ENCODE measurements at regions not wholly inside any gene's neighbourhood (a gene's known extent, or its start where the extent isn't known, plus 50 kb on each side); places are given as distances from the start of the nearest gene placed in this dataset.

DNA sequence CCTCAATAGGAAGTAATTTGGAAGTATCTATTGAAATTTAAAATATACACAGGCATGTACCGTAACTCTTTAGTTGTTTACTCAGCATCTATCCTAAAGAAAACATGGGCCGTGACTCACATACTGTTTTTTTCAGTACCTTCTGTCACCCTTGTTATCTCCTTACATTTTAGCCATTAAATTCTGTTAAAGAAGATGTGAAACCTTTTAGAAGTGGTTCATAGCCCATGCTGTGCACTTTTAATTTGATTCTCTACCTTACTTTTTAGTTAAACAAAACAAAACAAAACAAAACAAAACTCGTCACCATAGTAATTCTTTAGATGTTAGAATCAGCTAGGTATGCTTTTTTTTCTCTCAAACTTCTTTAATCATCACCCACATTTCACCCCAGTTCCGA is 494.4 kb upstream of the RGS6 start:
- H3K27me3 ChIP-seq (ENCODE audit: low read depth, low read length): no peaks in the 10 kb centered on the region
- H3K27ac ChIP-seq (ENCODE audit: low read length): no peak overlapping the region
- no peaks in the 10 kb centered on the region for H3K9me3 ChIP-seq (ENCODE audit: control insufficient read depth in 1 of 2, low read length in 2 of 2)
- H3K4me1 ChIP-seq (ENCODE audit: control insufficient read depth in 1 of 2, insufficient read depth in 2 of 2, low read length in 2 of 2): peaks cover 0 to 31% of the 10 kb centered on the region in 2 donors
- no peak overlapping the region for H3K4me3 ChIP-seq (ENCODE audit: low read depth in 1 of 2, low read length in 2 of 2)
- H3K36me3 ChIP-seq (ENCODE audit: control insufficient read depth in 1 of 2, insufficient read depth in 2 of 2, low read length in 2 of 2): no peaks in the 10 kb centered on the region

DNA sequence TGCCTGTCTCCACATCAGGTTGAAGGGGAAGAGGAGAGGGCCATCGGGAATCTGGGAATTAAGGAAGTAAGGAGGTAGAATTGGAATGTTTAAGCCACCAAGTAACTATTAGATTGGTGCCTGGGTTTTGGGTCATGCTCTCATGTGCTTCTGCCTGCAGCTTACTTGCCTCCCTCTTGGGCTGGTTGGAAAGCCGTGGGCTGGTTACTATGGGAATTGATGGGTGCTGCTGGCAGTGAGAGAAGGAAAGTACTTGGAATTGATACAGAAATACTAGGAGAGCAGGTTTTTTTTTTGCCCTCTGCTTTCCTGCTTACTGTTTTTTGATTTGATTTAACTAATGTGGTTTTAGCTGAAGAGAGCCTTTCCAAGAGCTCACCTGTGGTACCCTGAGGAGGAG is 493.5 kb upstream of the RGS6 start:
- H3K4me3 ChIP-seq (ENCODE audit: low read depth in 1 of 2, low read length in 2 of 2): no peak overlapping the region
- H3K36me3 ChIP-seq (ENCODE audit: control insufficient read depth in 1 of 2, insufficient read depth in 2 of 2, low read length in 2 of 2): no peaks in the 10 kb centered on the region
- H3K27ac ChIP-seq (ENCODE audit: low read length): no peak overlapping the region
- H3K27me3 ChIP-seq (ENCODE audit: low read depth, low read length): no peaks in the 10 kb centered on the region
- H3K4me1 ChIP-seq (ENCODE audit: control insufficient read depth in 1 of 2, insufficient read depth in 2 of 2, low read length in 2 of 2): peaks cover 0 to 31% of the 10 kb centered on the region in 2 donors
- no peaks in the 10 kb centered on the region for H3K9me3 ChIP-seq (ENCODE audit: control insufficient read depth in 1 of 2, low read length in 2 of 2)

DNA sequence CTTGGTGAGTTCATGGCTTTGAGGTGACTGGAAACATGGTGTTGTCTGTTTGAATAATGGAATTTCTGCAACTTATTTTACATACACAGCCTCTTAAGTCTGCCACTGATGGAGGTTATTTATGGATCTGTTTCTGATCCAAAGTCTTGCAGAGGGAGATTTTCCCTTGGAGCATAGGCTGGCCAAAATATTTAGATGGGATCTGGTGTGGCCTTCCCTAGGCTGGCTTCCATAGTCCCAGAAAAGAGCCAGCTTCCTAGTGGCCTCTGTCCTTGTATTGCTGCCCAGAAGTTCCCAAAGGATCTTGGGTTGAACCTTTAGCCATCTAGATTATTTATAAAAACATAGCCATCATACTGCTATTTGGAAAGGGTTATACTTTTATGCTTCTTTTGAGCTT is 491.1 kb upstream of the RGS6 start:
- Histone ChIP-seq H3K27me3 (ENCODE audit: low read depth, low read length) (no peaks in the 10 kb centered on the region), H3K4me1 (ENCODE audit: control insufficient read depth in 1 of 2, insufficient read depth in 2 of 2, low read length in 2 of 2) (peaks cover 0 to 31% of the 10 kb centered on the region in 2 donors), H3K36me3 (ENCODE audit: control insufficient read depth in 1 of 2, insufficient read depth in 2 of 2, low read length in 2 of 2) (no peaks in the 10 kb centered on the region), H3K9me3 (ENCODE audit: control insufficient read depth in 1 of 2, low read length in 2 of 2) (no peaks in the 10 kb centered on the region), H3K4me3 (ENCODE audit: low read depth in 1 of 2, low read length in 2 of 2) (no peak overlapping the region), H3K27ac (ENCODE audit: low read length) (no peak overlapping the region)

DNA sequence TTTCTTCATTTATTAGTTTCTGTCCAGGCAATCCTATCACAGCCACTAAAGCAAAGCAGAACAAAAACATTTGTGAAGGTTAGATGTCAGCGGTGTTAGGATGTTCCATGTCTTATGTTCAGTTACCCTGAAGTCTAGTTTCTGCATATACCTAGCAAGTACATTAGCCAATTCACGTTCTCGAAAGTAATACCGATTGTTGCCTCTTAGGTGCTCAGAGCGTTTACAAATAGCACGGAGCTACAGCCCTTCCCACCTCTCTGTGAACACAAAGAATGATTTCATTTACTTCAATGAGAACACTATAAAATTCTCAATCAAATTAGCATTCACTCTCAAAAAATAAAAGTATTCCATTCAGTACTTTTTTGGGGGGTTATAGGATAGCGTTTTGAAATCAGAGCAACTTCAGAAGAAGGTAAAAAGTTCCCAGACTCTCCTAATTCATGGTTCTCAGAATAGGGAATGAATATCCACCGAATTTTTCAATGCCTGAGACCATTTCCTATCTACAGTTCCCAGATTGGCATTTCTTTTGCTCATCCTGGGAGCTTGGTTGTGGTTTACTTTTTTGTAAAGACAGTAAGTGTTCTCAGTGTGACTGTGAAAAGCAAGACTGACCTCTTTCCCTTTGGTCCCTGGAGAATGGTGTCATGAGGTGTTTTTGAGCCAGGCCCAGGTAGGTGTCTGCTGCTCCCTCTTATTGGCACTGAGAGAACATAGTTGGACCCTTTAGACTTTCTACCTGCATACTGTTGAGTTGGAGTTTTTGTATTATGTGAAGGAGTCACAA is 488.0 kb upstream of the RGS6 start:
- Histone ChIP-seq H3K4me3 (ENCODE audit: low read depth in 1 of 2, low read length in 2 of 2) (no peak overlapping the region), H3K27ac (ENCODE audit: low read length) (no peak overlapping the region), H3K4me1 (ENCODE audit: control insufficient read depth in 1 of 2, insufficient read depth in 2 of 2, low read length in 2 of 2) (peaks cover 0 to 18% of the 10 kb centered on the region in 2 donors), H3K27me3 (ENCODE audit: low read depth, low read length) (no peaks in the 10 kb centered on the region), H3K36me3 (ENCODE audit: control insufficient read depth in 1 of 2, insufficient read depth in 2 of 2, low read length in 2 of 2) (no peaks in the 10 kb centered on the region), H3K9me3 (ENCODE audit: control insufficient read depth in 1 of 2, low read length in 2 of 2) (no peaks in the 10 kb centered on the region)

DNA sequence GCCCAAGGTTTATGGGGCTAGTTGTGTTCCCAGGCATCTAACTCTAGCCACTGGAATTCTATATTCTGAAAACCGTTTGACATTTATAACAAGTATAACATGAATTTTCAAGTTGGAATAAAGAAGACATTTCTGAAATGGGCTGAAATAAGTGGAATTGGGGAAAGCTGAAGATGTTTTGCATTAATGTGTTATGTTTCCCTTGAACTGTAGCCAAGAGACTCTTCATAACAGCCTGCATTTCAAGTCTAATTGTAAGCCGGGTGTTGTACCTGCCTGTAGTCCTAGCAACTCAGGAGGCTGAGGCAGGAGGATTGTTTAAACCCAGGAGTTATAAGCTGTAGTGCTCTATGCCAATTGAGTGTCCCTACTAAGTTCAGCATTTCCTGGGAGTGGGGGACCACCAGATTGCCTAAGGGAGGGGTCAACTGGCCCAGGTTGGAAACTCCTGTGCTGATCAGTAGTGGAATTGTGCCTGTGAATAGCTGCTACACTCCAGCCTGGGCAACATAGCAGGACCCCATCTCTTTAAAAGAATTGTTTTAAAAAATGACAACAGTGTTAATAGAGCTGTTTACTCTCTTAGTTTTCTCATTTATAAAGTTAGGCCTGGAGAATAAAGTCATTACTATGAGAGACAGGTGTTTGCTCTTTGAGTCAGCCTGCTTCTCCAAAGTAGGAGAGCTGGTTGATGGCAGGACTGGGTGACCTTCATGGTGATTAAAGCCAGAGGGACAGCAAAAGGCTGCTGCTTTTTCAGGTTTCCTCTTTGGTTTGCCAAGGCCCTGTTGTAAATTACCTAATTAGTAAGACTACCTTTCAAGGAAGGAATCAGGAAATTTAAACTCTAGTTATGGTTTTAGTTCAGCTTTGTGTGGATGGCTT is 483.6 kb upstream of the RGS6 start:
- no peaks in the 10 kb centered on the region for H3K9me3 ChIP-seq (ENCODE audit: control insufficient read depth in 1 of 2, low read length in 2 of 2)
- no peaks in the 10 kb centered on the region for H3K27me3 ChIP-seq (ENCODE audit: low read depth, low read length)
- no peaks in the 10 kb centered on the region for H3K4me1 ChIP-seq (ENCODE audit: control insufficient read depth in 1 of 2, insufficient read depth in 2 of 2, low read length in 2 of 2)
- no peak overlapping the region for H3K4me3 ChIP-seq (ENCODE audit: low read depth in 1 of 2, low read length in 2 of 2)
- no peaks in the 10 kb centered on the region for H3K36me3 ChIP-seq (ENCODE audit: control insufficient read depth in 1 of 2, insufficient read depth in 2 of 2, low read length in 2 of 2)
- H3K27ac ChIP-seq (ENCODE audit: low read length): no peak overlapping the region

DNA sequence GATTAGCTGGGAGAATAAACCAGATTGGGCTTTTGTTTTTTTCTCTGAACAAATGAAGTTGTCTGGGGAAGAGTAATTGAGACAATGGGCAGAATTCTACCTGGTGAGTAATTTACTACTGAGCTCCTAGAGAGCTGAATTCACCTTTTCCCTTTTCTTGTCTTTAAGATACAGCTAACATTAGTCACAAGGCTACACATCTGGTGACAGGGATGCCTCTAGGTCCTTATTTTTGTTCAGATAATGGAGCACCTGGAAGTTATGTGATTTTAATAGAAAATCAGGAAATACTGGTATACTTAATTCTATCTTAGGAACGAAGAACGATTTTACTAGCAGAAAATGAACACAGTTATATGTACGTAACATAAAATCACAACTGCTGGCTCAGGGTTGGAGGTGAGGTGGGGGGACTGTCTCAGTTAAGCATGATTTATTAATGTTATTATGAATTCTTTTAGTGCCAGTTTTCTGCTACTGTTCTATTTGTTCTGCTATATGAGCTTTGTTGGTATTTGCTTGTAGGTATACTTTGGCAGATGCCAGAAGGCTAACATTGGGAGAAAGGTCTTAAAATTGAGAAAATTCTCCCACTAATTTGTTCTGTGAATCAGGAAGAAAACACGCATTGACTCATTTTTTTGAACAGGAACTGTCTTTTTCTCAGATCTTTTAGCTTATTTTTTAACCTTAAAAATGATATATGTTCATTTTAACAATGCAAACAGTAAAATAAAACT is 482.7 kb upstream of the RGS6 start:
- Histone ChIP-seq H3K4me1 (ENCODE audit: control insufficient read depth in 1 of 2, insufficient read depth in 2 of 2, low read length in 2 of 2) (no peaks in the 10 kb centered on the region), H3K27ac (ENCODE audit: low read length) (no peak overlapping the region), H3K4me3 (ENCODE audit: low read depth in 1 of 2, low read length in 2 of 2) (no peak overlapping the region), H3K36me3 (ENCODE audit: control insufficient read depth in 1 of 2, insufficient read depth in 2 of 2, low read length in 2 of 2) (no peaks in the 10 kb centered on the region), H3K9me3 (ENCODE audit: control insufficient read depth in 1 of 2, low read length in 2 of 2) (no peaks in the 10 kb centered on the region), H3K27me3 (ENCODE audit: low read depth, low read length) (no peaks in the 10 kb centered on the region)

DNA sequence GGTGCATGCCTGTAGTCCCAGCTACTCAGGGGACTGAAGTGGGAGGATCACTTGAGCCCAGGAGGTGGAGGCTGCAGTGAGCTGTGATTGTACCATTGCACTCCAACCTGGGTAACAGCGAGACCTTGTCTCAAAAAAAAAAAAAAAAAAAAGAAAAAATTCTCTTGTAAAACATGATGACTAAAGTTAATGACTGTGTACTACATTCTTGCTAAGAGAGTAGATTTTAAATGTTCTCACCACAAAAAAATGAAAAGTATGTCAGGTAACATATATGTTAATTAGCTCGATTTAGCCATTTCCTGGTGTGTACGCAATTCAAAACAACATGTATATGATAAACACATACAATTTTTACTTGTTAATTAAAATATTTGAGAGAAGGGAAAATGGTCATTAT is 480.7 kb upstream of the RGS6 start:
- Histone ChIP-seq H3K9me3 (ENCODE audit: control insufficient read depth in 1 of 2, low read length in 2 of 2) (no peaks in the 10 kb centered on the region), H3K36me3 (ENCODE audit: control insufficient read depth in 1 of 2, insufficient read depth in 2 of 2, low read length in 2 of 2) (no peaks in the 10 kb centered on the region), H3K27ac (ENCODE audit: low read length) (no peak overlapping the region), H3K4me3 (ENCODE audit: low read depth in 1 of 2, low read length in 2 of 2) (no peak overlapping the region), H3K27me3 (ENCODE audit: low read depth, low read length) (no peaks in the 10 kb centered on the region), H3K4me1 (ENCODE audit: control insufficient read depth in 1 of 2, insufficient read depth in 2 of 2, low read length in 2 of 2) (no peaks in the 10 kb centered on the region)

DNA sequence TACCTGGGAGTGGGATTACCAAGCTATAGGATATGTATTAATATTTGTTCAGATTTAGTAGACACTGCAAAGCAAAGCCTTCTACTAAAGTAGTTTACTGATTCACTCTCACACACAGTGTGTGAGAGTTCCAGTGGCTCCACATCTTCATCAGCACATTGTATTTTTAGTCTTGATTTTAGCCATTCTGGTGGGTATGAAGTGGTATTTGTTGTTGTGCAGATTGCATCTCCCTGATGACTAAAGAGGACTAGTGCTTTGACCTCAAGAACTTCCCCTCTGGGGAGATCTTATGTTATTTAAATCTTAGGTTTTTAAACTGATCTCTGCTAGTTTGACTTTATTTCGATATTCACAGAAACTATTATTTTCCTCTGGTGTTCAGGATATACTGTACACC is 479.7 kb upstream of the RGS6 start:
- Histone ChIP-seq H3K36me3 (ENCODE audit: control insufficient read depth in 1 of 2, insufficient read depth in 2 of 2, low read length in 2 of 2) (no peaks in the 10 kb centered on the region), H3K27me3 (ENCODE audit: low read depth, low read length) (no peaks in the 10 kb centered on the region), H3K4me3 (ENCODE audit: low read depth in 1 of 2, low read length in 2 of 2) (no peak overlapping the region), H3K27ac (ENCODE audit: low read length) (no peak overlapping the region), H3K4me1 (ENCODE audit: control insufficient read depth in 1 of 2, insufficient read depth in 2 of 2, low read length in 2 of 2) (no peaks in the 10 kb centered on the region), H3K9me3 (ENCODE audit: control insufficient read depth in 1 of 2, low read length in 2 of 2) (no peaks in the 10 kb centered on the region)

DNA sequence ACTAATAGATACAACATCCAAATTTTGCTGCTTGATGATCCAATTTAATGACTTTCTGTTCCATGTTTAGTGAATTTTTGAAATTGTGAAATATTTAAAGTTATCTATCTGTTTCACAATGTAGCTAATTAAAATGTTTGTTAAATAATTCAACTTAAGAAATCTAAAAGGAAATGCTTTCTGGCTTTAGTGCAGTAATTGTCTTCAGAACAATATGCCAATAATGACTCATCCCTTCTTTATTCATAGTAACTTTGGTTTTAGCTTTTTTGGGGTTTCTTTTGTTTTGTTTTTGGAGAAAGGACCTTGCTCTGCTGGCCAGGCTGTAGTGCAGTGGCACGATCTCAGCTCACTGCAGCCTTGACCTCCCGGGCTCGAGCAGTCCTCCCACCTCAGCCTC is 479.2 kb upstream of the RGS6 start:
- Histone ChIP-seq H3K27ac (ENCODE audit: low read length) (no peak overlapping the region), H3K4me3 (ENCODE audit: low read depth in 1 of 2, low read length in 2 of 2) (no peak overlapping the region), H3K4me1 (ENCODE audit: control insufficient read depth in 1 of 2, insufficient read depth in 2 of 2, low read length in 2 of 2) (no peaks in the 10 kb centered on the region), H3K36me3 (ENCODE audit: control insufficient read depth in 1 of 2, insufficient read depth in 2 of 2, low read length in 2 of 2) (no peaks in the 10 kb centered on the region), H3K9me3 (ENCODE audit: control insufficient read depth in 1 of 2, low read length in 2 of 2) (no peaks in the 10 kb centered on the region), H3K27me3 (ENCODE audit: low read depth, low read length) (no peaks in the 10 kb centered on the region)

DNA sequence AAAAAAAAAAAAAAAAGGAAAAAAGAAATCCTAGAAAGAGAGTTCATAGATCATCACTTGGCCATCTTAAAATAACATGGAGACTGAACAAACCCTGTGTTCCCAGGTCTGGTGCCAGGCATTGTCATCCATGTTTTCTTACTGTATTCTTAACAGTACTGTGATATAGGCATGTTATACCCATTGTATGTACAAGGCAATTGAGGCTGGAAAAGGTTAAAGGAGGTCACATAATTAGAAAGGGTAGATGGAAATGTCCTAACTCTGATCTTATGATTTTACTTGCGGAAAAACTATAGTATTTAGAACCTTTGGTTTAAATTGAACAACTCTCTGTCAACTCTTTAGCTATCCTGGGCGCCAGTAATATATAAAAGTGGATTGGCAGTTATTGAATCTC is 478.2 kb upstream of the RGS6 start:
- no peak overlapping the region for H3K4me3 ChIP-seq (ENCODE audit: low read depth in 1 of 2, low read length in 2 of 2)

More for the DNA sequence above, 478.2 kb upstream of the RGS6 start:
- Histone ChIP-seq H3K36me3 (ENCODE audit: control insufficient read depth in 1 of 2, insufficient read depth in 2 of 2, low read length in 2 of 2) (no peaks in the 10 kb centered on the region), H3K9me3 (ENCODE audit: control insufficient read depth in 1 of 2, low read length in 2 of 2) (no peaks in the 10 kb centered on the region), H3K4me1 (ENCODE audit: control insufficient read depth in 1 of 2, insufficient read depth in 2 of 2, low read length in 2 of 2) (no peaks in the 10 kb centered on the region), H3K27ac (ENCODE audit: low read length) (no peak overlapping the region), H3K27me3 (ENCODE audit: low read depth, low read length) (no peaks in the 10 kb centered on the region)
